ENCODE measurements at regions not wholly inside any gene's neighbourhood (a gene's known extent, or its start where the extent isn't known, plus 50 kb on each side); places are given as distances from the start of the nearest gene placed in this dataset.

GRCh38 chr1:185463011-185463410, 146.0 kb upstream of the IVNS1ABP start:
- TF ChIP-seq CTCF (IDR thresholded peaks at IDR 0.05) (no peak), POLR2A (IDR thresholded peaks at IDR 0.05) (no peak)
